A673 (cell line): ENCODE measurements at regions not wholly inside any gene's neighbourhood (a gene's known extent, or its start where the extent isn't known, plus 50 kb on each side); places are given as distances from the start of the nearest gene placed in this dataset.

Source experiments
- BruUV-seq: library from RNA; stranded (reverse); fragments of 400-500 nt; replicated peaks from 2 replicates; lab custom pipeline; 2021; lab: Mats Ljungman, UMichigan
- CTCF ChIA-PET: fragments of 300-600 bp; sonication (Branson Sonifier 250); formaldehyde crosslinking; loops from one replicate; lab custom pipeline; 2022; ENCODE audit warnings: antibody characterized with exemption; lab: Charles Lee
- POLR2A ChIA-PET: fragments of 300-600 bp; sonication (Branson Sonifier 250); formaldehyde crosslinking; loops from one replicate; lab custom pipeline; 2022; ENCODE audit warnings: antibody characterized with exemption; ENCODE audit not compliant: low non-redundant PET; lab: Charles Lee
- DNase-seq: peaks from one replicate; pipeline ENCODE4 v3.0.0-alpha.2; 2015; ENCODE audit warnings: low spot score
- H3K27ac ChIP-seq: fragments of 200-600 bp; sonication (generic); 2 replicates; pipeline ENCODE4 v1.5.1; 2016; ENCODE audit warnings: mixed run types, low read depth, mild to moderate bottlenecking, mixed read lengths, antibody characterized with exemption, low read length; ENCODE audit not compliant: poor library complexity, severe bottlenecking
- H3K27me3 ChIP-seq: fragments of 200-600 bp; sonication (generic); replicated peaks from 2 replicates; pipeline ENCODE4 v1.6.1; 2017; ENCODE audit warnings: mixed run types, low read depth, mild to moderate bottlenecking, mixed read lengths, antibody characterized with exemption, low read length; ENCODE audit not compliant: insufficient read depth, poor library complexity
- H3K36me3 ChIP-seq: fragments of 200-600 bp; sonication (generic); 2 replicates; pipeline ENCODE4 v1.6.1; 2016; ENCODE audit warnings: mixed run types, mild to moderate bottlenecking, mixed read lengths, antibody characterized with exemption, low read length; ENCODE audit not compliant: insufficient read depth, poor library complexity, severe bottlenecking
- H3K4me1 ChIP-seq: fragments of 200-600 bp; sonication (generic); 2 replicates; pipeline ENCODE4 v1.6.1; 2017; ENCODE audit warnings: mixed run types, mild to moderate bottlenecking, mixed read lengths, antibody characterized with exemption, low read length; ENCODE audit not compliant: insufficient read depth, poor library complexity, severe bottlenecking
- H3K4me3 ChIP-seq: fragments of 200-600 bp; sonication (generic); 2 replicates; pipeline ENCODE4 v1.5.1; 2016; ENCODE audit warnings: low read depth, mixed run types, mild to moderate bottlenecking, mixed read lengths, low read length; ENCODE audit not compliant: poor library complexity, severe bottlenecking
- H3K9me3 ChIP-seq: fragments of 200-600 bp; sonication (generic); 2 replicates; pipeline ENCODE4 v1.6.1; 2016; ENCODE audit warnings: mixed run types, low read depth, mild to moderate bottlenecking, mixed read lengths, antibody characterized with exemption, low read length; ENCODE audit not compliant: poor library complexity, severe bottlenecking
- EZH2 ChIP-seq: fragments of 200-600 bp; sonication (generic); IDR thresholded peaks from 2 replicates; pipeline ENCODE4 v1.6.1; 2017; ENCODE audit warnings: borderline replicate concordance, low read depth, mild to moderate bottlenecking, mixed read lengths, antibody characterized with exemption, low read length; ENCODE audit not compliant: poor library complexity, severe bottlenecking
- intact Hi-C: fragments of 100-400 bp; cut with micrococcal nuclease; formaldehyde crosslinking; loops from one replicate; pipeline ENCODE4 v1.10.0; 2022; ENCODE audit not compliant: unreplicated experiment
- TF ChIP-seq, protein P1 (sequence below): fragments of 300-800, 200-600 bp; sonication (generic); conservative IDR thresholded peaks from 2 replicates; pipeline ENCODE4 v1.5.1; 2017; ENCODE audit warnings: low read depth, mild to moderate bottlenecking, antibody characterized with exemption, low read length, moderate library complexity, mixed read lengths

- Histone ChIP-seq H3K4me1 (peaks cover 4% of the 10 kb centered on the region), H3K27ac (no peak overlapping the region), H3K36me3 (no peaks in the 10 kb centered on the region), H3K4me3 (no peak overlapping the region), H3K9me3 (no peaks in the 10 kb centered on the region), H3K27me3 (no peaks in the 10 kb centered on the region)
- BruUV-seq: no TSS peak
- intact Hi-C loops: no loop called here
- POLR2A ChIA-PET: no interaction called here
- TF ChIP-seq, protein P1, sequence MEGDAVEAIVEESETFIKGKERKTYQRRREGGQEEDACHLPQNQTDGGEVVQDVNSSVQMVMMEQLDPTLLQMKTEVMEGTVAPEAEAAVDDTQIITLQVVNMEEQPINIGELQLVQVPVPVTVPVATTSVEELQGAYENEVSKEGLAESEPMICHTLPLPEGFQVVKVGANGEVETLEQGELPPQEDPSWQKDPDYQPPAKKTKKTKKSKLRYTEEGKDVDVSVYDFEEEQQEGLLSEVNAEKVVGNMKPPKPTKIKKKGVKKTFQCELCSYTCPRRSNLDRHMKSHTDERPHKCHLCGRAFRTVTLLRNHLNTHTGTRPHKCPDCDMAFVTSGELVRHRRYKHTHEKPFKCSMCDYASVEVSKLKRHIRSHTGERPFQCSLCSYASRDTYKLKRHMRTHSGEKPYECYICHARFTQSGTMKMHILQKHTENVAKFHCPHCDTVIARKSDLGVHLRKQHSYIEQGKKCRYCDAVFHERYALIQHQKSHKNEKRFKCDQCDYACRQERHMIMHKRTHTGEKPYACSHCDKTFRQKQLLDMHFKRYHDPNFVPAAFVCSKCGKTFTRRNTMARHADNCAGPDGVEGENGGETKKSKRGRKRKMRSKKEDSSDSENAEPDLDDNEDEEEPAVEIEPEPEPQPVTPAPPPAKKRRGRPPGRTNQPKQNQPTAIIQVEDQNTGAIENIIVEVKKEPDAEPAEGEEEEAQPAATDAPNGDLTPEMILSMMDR: no peak
- TF ChIP-seq EZH2: no peak
- CTCF ChIA-PET: no interaction called here
- DNase-seq: no peak
Measured at GRCh38 chr3:34777386-34777785, 861.9 kb upstream of the ARPP21 start.

DNA sequence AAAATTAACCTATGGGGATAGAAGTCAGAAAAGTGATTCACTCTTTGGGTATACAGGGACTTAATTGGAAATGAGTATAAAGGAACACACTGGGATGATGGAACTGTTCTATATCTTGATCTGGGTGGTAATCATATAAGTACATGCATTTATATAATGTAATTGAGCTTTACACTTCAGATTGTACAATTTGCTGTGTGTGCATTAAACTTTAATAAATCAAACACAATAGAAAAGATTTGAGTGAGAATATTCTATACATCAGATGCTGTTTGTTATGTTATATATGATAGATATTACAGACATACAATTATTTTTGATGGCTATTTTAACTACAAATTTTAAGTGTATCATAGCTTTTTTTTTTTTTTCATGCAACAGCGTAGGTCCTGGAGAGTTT, 860.2 kb upstream of the ARPP21 start:
- DNase-seq: no peak
- no peak overlapping the region for H3K27ac ChIP-seq
- no peaks in the 10 kb centered on the region for H3K27me3 ChIP-seq
- ChIA-PET CTCF (no interaction called here), POLR2A (interaction anchor here (0.6 kb wide), 1 partner anchor 1582 kb away, joined by 3 read pairs; no protein-coding TSS in a partner anchor)
- no peaks in the 10 kb centered on the region for H3K36me3 ChIP-seq
- no peaks in the 10 kb centered on the region for H3K9me3 ChIP-seq
- intact Hi-C loops: no loop called here
- no TSS peak for BruUV-seq
- H3K4me3 ChIP-seq: no peak overlapping the region
- TF ChIP-seq, protein P1: no peak
- TF ChIP-seq EZH2: no peak
- H3K4me1 ChIP-seq: no peaks in the 10 kb centered on the region

DNA sequence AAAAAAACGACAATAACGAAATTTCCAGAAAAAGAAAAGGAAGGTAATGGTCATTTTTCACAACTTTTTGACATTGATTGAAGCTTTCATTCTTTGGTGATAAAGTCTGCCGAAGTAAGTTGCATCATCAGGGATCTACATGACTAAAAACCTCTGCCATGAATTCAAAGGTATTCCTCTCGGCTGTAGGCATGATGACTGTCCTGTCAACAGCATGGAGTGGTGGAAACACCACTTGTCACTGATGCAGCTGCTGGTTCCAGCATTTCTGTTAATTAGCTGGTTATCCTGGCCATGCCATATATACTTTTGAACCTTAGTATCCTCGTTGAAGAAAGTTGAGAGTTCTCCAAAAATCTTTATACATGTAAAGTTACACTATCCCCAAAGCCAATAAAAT, 859.0 kb upstream of the ARPP21 start:
- Histone ChIP-seq H3K27ac (no peak overlapping the region), H3K4me1 (no peaks in the 10 kb centered on the region), H3K4me3 (no peak overlapping the region), H3K27me3 (no peaks in the 10 kb centered on the region), H3K9me3 (no peaks in the 10 kb centered on the region), H3K36me3 (no peaks in the 10 kb centered on the region)
- no TSS peak for BruUV-seq
- CTCF ChIA-PET: no interaction called here
- no peak for DNase-seq
- intact Hi-C loops: no loop called here
- POLR2A ChIA-PET: no interaction called here
- TF ChIP-seq, protein P1: no peak
- no peak for TF ChIP-seq EZH2
